Mammary epithelial cell (primary cell): ENCODE measurements at regions not wholly inside any gene's neighbourhood (a gene's known extent, or its start where the extent isn't known, plus 50 kb on each side); places are given as distances from the start of the nearest gene placed in this dataset.

Source experiments
- EZH2 ChIP-seq: IDR thresholded peaks from 2 replicates; pipeline ENCODE4 v1.6.1; 2012; ENCODE audit warnings: low read length, inconsistent platforms, borderline replicate concordance
- TF ChIP-seq, protein P1 (sequence below), 2 donors: IDR thresholded peaks in 1 of 2; conservative IDR thresholded peaks in 1 of 2; 2 replicates each; pipeline ENCODE4 v1.5.1; 2011 to 2012; ENCODE audit warnings: inconsistent platforms in 2 of 2, low read length in 2 of 2, mild to moderate bottlenecking in 2 of 2, control low read depth in 1 of 2, low read depth in 1 of 2; ENCODE audit not compliant: insufficient read depth in 1 of 2; ENCODE audit errors: extremely low read depth in 1 of 2

- TF ChIP-seq, protein P1, sequence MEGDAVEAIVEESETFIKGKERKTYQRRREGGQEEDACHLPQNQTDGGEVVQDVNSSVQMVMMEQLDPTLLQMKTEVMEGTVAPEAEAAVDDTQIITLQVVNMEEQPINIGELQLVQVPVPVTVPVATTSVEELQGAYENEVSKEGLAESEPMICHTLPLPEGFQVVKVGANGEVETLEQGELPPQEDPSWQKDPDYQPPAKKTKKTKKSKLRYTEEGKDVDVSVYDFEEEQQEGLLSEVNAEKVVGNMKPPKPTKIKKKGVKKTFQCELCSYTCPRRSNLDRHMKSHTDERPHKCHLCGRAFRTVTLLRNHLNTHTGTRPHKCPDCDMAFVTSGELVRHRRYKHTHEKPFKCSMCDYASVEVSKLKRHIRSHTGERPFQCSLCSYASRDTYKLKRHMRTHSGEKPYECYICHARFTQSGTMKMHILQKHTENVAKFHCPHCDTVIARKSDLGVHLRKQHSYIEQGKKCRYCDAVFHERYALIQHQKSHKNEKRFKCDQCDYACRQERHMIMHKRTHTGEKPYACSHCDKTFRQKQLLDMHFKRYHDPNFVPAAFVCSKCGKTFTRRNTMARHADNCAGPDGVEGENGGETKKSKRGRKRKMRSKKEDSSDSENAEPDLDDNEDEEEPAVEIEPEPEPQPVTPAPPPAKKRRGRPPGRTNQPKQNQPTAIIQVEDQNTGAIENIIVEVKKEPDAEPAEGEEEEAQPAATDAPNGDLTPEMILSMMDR (conservative IDR thresholded peaks at IDR 0.05 in 1 of 2, IDR thresholded peaks at IDR 0.05 in 1 of 2; ENCODE audit: extremely low read depth in 1 of 2, insufficient read depth in 1 of 2, low read depth in 1 of 2, low read length in 2 of 2) = no peak
- TF ChIP-seq EZH2 = no peak
Measured at GRCh38 chr2:105175231-105175630, 66.3 kb upstream of the GPR45 start.
